PC-3 (cell line): ENCODE measurements at regions not wholly inside any gene's neighbourhood (a gene's known extent, or its start where the extent isn't known, plus 50 kb on each side); places are given as distances from the start of the nearest gene placed in this dataset.

Source experiments
- EZH2 ChIP-seq: fragments of 300-600 bp; sonication (generic); IDR thresholded peaks from one replicate; pipeline ENCODE4 v1.6.1; 2017; ENCODE audit warnings: antibody characterized with exemption, mild to moderate bottlenecking, low read length; ENCODE audit not compliant: unreplicated experiment
- EZH2phosphoT487 ChIP-seq: fragments of 300-600 bp; sonication (generic); IDR thresholded peaks from 2 replicates; pipeline ENCODE4 v1.6.1; 2018; ENCODE audit warnings: mild to moderate bottlenecking, antibody characterized with exemption, low read length, borderline replicate concordance
- TF ChIP-seq, protein P1 (sequence below): fragments of 300-600 bp; sonication (generic); conservative IDR thresholded peaks from 2 replicates; pipeline ENCODE4 v1.5.1; 2017; ENCODE audit warnings: antibody characterized with exemption, low read depth, mild to moderate bottlenecking, low read length

DNA sequence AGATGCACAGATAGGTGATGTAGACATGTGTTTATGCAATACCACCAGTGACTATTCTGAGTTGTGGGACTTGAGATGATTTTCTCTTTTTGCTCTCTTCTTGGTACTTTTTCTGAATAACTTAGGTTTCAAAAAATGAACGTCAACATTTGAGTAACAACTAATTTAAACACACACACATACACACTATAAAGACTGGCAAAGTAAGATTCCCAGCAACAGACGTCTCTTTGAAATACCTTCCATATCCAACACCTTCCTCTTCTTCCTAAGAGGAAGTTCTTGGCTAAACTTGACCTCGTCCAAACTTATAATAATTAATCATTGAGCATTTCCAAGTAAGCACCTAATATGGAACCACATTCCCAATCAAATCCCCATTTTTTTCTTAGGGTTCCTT is 81.6 kb upstream of the RGPD4 start:
- TF ChIP-seq, protein P1, sequence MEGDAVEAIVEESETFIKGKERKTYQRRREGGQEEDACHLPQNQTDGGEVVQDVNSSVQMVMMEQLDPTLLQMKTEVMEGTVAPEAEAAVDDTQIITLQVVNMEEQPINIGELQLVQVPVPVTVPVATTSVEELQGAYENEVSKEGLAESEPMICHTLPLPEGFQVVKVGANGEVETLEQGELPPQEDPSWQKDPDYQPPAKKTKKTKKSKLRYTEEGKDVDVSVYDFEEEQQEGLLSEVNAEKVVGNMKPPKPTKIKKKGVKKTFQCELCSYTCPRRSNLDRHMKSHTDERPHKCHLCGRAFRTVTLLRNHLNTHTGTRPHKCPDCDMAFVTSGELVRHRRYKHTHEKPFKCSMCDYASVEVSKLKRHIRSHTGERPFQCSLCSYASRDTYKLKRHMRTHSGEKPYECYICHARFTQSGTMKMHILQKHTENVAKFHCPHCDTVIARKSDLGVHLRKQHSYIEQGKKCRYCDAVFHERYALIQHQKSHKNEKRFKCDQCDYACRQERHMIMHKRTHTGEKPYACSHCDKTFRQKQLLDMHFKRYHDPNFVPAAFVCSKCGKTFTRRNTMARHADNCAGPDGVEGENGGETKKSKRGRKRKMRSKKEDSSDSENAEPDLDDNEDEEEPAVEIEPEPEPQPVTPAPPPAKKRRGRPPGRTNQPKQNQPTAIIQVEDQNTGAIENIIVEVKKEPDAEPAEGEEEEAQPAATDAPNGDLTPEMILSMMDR = no peak
- TF ChIP-seq EZH2 = no peak
- TF ChIP-seq EZH2phosphoT487 = no peak
